Neutrophil (primary cell): ENCODE measurements at regions not wholly inside any gene's neighbourhood (a gene's known extent, or its start where the extent isn't known, plus 50 kb on each side); places are given as distances from the start of the nearest gene placed in this dataset.

Experiments
- H3K27ac ChIP-seq: fragments of 200-600 bp; sonication (generic); 2 replicates; pipeline ENCODE4 v1.5.1; 2016; ENCODE audit warnings: mild to moderate bottlenecking, moderate library complexity
- H3K27me3 ChIP-seq: fragments of 200-600 bp; sonication (generic); 2 replicates; pipeline ENCODE4 v1.6.0; 2016; ENCODE audit warnings: mild to moderate bottlenecking
- H3K36me3 ChIP-seq: fragments of 200-600 bp; sonication (generic); 2 replicates; pipeline ENCODE4 v1.5.1; 2017
- H3K4me1 ChIP-seq, 2 experiments: fragments of 200-600 bp in 1 of 2; sonication (generic) in 1 of 2; 1 replicate in 1 of 2; 2 replicates in 1 of 2; pipeline versions ENCODE4 v1.5.1 to v1.6.1; 2013 to 2016; ENCODE audit warnings: low read depth in 1 of 2, low read length in 1 of 2, mild to moderate bottlenecking in 1 of 2, moderate library complexity in 1 of 2; ENCODE audit not compliant: control insufficient read depth in 1 of 2, insufficient read depth in 1 of 2
- H3K4me3 ChIP-seq, 2 experiments: fragments of 200-600 bp in 1 of 2; sonication (generic) in 1 of 2; 1 replicate in 1 of 2; 2 replicates in 1 of 2; pipeline ENCODE4 v1.5.1; 2013 to 2016; ENCODE audit warnings: low read depth in 1 of 2, low read length in 1 of 2, mild to moderate bottlenecking in 1 of 2, moderate library complexity in 1 of 2
- H3K9me3 ChIP-seq: fragments of 200-600 bp; sonication (generic); 2 replicates; pipeline ENCODE4 v1.5.1; 2016
- TF ChIP-seq, protein P1 (sequence below): fragments of 200-600 bp; sonication (generic); IDR thresholded peaks from 2 replicates; pipeline ENCODE4 v1.5.1; 2016; ENCODE audit warnings: antibody characterized with exemption

DNA sequence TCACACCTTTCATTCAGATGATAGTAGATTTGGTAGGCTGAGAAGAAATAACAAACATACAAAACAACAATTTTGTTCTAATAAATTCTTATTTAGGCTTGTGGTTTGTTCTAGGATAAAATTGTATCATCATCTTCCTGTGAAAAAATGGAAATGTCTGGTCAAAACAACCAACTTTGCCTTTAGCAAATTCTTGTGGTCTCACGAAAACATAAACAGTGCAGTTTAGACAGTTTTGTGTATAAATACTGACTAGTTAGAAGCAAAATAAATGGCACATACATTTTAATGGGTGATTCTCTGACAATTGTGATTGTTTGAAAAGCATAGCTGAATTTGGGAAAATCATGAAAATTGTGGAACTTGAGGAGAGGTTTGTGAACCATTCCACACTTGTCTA, 180.1 kb downstream of the TDRD15 start:
- Histone ChIP-seq H3K4me1 (no peaks in the 10 kb centered on the region), H3K27ac (no peak overlapping the region), H3K36me3 (no peaks in the 10 kb centered on the region), H3K27me3 (no peaks in the 10 kb centered on the region), H3K4me3 (no peak overlapping the region), H3K9me3 (no peaks in the 10 kb centered on the region)
- TF ChIP-seq, protein P1, sequence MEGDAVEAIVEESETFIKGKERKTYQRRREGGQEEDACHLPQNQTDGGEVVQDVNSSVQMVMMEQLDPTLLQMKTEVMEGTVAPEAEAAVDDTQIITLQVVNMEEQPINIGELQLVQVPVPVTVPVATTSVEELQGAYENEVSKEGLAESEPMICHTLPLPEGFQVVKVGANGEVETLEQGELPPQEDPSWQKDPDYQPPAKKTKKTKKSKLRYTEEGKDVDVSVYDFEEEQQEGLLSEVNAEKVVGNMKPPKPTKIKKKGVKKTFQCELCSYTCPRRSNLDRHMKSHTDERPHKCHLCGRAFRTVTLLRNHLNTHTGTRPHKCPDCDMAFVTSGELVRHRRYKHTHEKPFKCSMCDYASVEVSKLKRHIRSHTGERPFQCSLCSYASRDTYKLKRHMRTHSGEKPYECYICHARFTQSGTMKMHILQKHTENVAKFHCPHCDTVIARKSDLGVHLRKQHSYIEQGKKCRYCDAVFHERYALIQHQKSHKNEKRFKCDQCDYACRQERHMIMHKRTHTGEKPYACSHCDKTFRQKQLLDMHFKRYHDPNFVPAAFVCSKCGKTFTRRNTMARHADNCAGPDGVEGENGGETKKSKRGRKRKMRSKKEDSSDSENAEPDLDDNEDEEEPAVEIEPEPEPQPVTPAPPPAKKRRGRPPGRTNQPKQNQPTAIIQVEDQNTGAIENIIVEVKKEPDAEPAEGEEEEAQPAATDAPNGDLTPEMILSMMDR = no peak

GRCh38 chr2:21305581-21305980, 181.8 kb downstream of the TDRD15 start:
- no peaks in the 10 kb centered on the region for H3K9me3 ChIP-seq
- no peaks in the 10 kb centered on the region for H3K27me3 ChIP-seq
- TF ChIP-seq, protein P1 = no peak
- no peaks in the 10 kb centered on the region for H3K4me1 ChIP-seq
- H3K27ac ChIP-seq = no peak overlapping the region
- no peaks in the 10 kb centered on the region for H3K36me3 ChIP-seq
- H3K4me3 ChIP-seq = no peak overlapping the region

DNA sequence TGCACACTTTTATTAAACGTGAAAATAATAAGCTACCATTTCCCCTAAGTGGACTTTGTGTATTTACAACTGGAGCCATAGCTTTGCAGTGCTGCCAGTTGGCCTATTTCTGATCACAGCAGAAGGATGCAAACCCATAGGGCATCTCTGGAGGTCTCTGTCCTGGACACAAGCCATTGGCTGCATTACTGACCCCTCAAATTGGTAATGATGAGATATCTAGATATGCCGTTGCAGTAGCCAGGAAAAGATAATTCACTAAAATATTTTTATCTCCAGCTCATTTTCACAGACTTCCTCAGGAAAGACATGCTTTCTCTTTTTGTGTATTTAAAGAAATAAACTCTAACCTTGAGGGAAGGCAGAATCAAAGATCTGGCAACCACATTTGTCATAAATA, 182.5 kb downstream of the TDRD15 start:
- Histone ChIP-seq H3K4me3 (no peak overlapping the region), H3K27me3 (no peaks in the 10 kb centered on the region), H3K36me3 (no peaks in the 10 kb centered on the region), H3K27ac (no peak overlapping the region), H3K9me3 (no peaks in the 10 kb centered on the region), H3K4me1 (no peaks in the 10 kb centered on the region)
- TF ChIP-seq, protein P1 = no peak

- no peaks in the 10 kb centered on the region for H3K27me3 ChIP-seq
- no peak overlapping the region for H3K4me3 ChIP-seq
- no peak overlapping the region for H3K27ac ChIP-seq
- TF ChIP-seq, protein P1 = no peak
- H3K36me3 ChIP-seq = no peaks in the 10 kb centered on the region
- H3K4me1 ChIP-seq = no peaks in the 10 kb centered on the region
- no peaks in the 10 kb centered on the region for H3K9me3 ChIP-seq
Observed at GRCh38 chr2:21307037-21307436, 183.3 kb downstream of the TDRD15 start.

DNA sequence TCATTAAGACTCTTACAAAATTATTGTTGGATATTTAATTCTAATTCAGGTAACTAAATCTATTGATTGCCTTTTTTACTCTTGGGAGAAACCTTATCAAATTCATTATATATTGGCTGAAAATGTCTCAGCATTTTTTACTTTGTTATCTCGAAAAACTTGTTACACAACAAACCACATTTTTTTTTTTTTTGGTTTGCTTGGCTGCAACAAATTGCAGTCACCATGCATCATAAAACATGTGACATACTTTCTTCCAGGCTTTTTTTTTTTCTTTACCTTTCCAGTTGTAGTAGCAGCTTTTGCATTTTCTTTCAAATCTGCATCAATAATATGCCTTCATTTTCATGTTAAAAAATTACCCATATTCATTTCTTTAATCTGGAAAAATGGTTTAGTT, 186.7 kb downstream of the TDRD15 start:
- no peaks in the 10 kb centered on the region for H3K4me1 ChIP-seq
- H3K36me3 ChIP-seq = no peaks in the 10 kb centered on the region
- H3K4me3 ChIP-seq = no peak overlapping the region
- no peaks in the 10 kb centered on the region for H3K9me3 ChIP-seq
- no peaks in the 10 kb centered on the region for H3K27me3 ChIP-seq
- TF ChIP-seq, protein P1 = no peak
- H3K27ac ChIP-seq = no peak overlapping the region

GRCh38 chr2:21314322-21314835, 190.6 kb downstream of the TDRD15 start:
- Histone ChIP-seq H3K4me1 (no peaks in the 10 kb centered on the region), H3K36me3 (no peaks in the 10 kb centered on the region), H3K4me3 (no peak overlapping the region), H3K27me3 (no peaks in the 10 kb centered on the region), H3K9me3 (no peaks in the 10 kb centered on the region), H3K27ac (no peak overlapping the region)
- TF ChIP-seq, protein P1 = no peak
